HG03457 (cell line): ENCODE measurements at regions not wholly inside any gene's neighbourhood (a gene's known extent, or its start where the extent isn't known, plus 50 kb on each side); places are given as distances from the start of the nearest gene placed in this dataset.

Experiments
- ATAC-seq: cut with Tn5 transposase; IDR thresholded peaks from one replicate; pipeline ENCODE4 v1.9.1; 2021; ENCODE audit warnings: moderate number of reproducible peaks; ENCODE audit not compliant: unreplicated experiment

DNA sequence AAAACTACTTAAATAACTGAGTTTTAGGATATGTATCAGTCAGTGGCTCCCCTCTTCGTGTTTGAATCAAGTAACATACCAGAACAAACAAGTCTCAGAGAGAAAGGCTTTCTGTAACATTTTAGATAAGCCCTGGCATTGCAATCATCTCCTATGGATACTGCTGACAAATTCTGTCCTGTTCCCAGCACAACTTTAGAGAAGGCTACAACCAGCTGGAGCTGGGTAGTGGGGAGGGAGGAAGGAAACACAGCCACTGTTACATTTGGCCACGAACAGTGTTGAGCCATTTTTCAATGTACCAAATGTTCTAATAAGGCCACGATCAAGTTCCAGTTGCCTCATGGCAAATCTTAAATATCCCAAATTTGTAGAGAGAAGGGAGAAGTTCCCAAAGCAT lies 511.8 kb upstream of the WWC1 start:
- no peak for ATAC-seq

DNA sequence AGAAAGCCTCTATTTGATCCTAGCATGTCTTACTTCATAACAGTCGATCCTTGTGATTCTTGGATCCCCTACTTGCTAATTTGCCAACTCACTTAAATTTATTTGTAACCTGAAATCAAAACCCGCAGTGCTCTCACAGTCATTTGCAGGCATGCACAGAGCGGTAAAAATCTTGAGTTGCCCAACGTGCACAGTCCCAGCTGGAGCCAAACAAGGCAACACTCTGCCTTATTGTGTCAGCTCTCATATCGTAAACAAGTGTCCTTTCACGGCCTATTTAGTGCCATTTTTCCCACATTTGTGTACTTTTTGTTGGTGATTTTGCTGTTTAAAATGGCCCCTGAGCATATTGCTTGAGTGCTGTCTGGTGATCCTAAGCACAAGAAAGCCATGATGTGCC lies 511.3 kb upstream of the WWC1 start:
- no peak for ATAC-seq

DNA sequence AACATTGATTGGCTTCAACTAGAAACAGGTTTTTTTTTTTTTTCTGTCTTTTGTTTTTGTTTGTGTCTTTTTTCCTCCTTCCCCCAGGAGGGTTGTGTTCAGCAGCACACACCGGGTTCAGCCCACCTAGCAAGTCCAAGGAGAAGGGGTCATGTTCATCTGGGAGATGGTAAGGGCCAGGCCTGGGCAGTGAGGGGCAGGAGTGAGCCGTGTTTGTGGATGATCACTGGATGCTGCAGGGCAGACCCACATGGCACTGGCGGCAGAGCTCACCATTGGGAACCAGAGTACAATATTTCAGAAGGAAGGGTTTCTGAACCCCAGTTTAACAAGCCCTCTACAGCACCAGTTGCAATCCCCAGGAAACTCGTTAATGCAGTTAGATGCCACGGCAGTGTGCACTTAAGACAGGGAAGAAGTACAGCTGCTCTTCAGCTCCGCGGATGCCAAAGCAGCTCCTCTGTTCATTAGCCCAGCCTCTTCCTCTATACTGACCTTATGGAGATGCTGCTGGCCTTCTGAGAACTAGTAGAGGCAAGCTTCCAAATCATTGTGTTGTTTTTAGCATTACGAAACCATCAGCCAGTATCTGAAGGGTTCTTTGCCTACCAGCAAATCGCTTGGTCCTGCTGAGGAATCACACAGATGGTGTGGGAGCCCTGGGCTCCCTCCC lies 508.2 kb upstream of the WWC1 start:
- no peak for ATAC-seq

DNA sequence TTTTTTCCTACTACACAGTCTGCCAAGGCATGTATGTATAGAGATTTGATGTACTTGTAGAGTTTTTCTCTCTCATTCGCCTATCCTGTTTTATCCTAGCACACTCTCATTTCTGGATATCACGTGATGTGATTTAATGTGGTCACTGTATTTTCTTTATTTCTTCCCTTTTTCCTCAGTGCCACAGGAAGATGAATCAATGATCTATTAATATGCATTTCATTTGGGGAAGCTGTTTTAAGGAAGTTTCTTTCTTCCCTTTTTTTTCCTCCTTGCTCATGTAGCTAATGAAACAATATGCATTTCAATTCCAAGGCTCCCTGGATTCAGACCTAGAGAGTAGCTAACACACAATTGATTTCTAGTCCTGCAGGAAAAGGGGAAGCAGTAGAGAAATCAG lies 506.3 kb upstream of the WWC1 start:
- no peak for ATAC-seq

DNA sequence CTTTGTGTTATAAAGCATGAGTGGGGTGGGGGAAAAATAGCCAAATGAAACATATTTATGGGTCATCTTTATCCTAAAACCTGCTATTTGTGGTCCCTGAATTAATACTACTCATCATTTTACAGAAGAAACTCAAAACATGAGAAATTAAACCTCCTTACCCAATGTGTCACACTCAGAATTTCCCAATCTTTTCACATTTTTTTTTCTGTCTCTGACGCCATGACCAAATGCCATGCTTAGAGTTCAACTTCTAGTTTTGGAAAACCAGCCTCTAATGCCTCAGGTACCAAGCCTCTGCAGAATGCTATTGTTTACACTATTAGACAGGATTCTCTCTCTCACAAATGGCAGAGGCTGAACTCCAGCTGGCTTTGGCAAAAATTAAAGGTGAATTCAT lies 505.5 kb upstream of the WWC1 start:
- ATAC-seq = no peak

DNA sequence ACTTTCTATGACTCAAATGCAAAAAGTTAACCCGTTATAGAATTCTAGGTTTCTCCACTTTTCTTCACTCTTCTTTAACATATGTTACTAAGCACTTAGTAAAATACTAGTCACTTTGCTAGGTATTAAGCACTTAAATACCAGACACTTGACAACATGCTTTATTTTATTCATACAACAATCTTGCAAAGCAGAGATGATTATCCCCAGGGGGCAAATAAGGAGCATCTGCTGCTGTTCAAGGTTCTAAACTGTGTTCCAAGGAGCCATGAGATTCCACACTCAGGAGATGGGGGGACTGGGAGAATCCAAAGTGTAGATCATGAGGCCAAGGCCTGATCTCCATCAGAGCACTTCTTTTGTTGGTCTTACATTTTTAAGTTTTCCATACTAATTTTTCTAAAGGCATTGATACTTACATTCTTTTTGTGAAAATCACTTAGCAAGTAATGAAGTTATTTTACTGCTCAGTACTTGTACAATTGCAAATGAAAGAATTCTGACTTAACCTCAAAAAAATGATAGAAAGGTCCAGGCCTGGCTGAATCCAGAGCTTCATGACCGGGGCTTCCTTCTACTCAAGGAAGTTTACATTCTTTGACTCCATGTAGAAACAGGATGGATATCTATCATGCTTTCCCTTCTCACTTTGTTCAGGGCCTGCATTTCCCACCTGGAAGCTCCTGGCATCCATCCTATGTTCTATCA lies 504.4 kb upstream of the WWC1 start:
- no peak for ATAC-seq

DNA sequence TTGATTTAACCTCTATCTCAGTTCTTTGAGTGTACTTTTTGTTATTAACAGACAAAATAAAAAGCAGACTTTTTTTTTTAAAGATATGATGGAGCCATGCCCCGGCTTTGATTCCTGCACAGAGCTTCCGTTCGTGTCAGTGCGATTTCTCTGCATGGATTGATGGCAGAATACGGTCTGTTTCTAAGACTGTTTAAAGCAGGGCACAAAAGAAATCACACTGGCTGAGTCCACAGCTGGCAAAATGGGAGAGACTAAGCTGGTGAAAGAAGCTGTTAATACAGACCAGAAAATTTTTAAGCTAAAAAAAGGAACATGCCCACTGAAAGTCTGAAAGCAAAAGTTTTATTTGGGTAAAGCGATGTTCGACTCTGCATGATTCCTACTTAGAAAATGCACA lies 501.4 kb upstream of the WWC1 start:
- no peak for ATAC-seq

DNA sequence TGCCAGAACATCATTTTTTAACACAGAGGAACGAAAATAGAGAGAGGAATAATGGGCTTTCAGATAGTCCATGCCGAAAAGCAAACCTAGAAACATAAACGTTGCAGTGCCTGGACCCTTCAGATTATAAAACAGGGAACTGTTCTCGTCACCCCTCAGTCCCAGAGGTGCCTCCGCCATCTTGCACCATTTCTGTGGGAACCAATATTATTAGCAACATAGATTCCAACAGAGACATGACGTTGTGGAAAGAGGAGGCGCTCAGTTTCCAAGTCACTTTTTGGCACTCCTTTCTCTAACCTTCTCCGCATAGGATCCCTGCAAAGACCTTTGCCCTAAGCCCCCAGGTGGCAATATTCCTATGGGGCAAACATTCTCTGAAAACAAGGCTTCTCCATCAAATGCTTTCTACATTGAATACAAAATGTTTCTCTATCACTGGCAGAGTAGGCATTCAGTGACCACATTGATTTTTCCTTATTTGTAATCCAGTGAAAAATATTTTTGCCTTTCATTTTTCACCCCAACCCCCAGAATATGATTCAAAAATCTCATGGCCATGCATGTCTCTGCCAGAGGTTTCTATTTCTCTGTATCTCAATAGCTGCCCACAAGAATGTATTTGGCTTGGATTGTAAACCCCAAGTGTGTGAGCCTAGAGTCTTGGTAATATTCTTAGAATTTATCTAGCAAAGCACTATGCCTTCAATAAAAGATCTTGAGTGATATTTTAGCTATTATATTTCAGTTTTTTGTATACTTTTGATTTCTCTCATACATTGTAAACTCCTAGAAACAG lies 500.8 kb upstream of the WWC1 start:
- ATAC-seq = no peak

DNA sequence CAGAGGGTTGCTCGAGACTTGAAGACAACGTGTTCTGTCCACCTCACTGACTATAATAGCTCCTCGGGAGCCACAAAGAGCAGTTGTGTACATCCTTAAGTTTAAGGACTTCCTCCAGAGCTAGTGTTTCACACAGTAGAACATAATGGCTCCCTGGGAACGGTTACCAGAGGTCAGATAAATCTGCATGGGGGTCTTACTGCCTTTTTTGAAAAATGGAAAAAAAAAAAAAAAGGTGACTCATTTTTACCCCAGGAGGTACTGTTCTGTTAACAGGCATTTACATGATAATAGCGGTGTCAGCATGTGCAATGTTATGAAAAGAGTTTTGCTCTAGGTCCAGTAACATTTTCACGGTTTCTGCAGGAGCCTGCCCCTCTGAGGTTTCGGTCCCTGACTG lies 498.9 kb upstream of the WWC1 start:
- no peak for ATAC-seq

DNA sequence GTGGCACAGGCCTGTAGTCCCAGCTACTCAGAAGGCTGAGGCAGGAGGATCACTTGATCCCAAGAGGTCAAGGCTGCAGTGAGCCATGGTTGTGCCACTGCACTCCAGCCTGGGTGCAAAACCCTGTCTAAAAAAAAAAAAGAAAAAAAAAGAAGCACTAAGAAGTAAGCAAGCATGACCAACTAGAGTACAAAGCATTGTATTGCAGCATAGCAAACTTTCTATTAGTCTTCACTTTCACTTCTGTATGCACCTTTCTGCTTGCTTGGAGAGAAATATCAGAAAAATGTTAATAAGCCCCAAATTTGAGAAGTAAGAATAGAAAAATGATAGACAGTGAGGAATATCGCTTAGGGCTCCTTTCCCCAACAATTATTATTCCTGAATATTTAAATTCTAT lies 497.7 kb upstream of the WWC1 start:
- ATAC-seq = no peak

DNA sequence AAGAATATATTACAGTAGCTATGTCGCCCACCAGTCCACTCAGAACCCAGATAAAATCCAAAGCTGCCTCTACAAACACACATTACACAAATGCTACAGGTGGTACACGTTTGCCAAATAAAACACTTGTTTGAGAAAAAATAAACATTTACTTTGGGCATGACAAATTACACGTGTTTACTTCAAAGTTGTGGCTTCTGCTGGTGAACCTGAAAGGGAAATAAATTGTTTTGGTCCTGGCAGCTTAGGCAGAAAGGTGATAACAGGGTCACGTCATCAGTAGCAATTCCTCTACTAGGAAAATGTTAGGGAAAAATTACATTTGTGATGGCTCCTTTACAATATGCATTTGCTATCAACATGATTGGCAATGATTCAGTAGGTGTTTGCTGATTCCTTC lies 497.3 kb upstream of the WWC1 start:
- no peak for ATAC-seq

DNA sequence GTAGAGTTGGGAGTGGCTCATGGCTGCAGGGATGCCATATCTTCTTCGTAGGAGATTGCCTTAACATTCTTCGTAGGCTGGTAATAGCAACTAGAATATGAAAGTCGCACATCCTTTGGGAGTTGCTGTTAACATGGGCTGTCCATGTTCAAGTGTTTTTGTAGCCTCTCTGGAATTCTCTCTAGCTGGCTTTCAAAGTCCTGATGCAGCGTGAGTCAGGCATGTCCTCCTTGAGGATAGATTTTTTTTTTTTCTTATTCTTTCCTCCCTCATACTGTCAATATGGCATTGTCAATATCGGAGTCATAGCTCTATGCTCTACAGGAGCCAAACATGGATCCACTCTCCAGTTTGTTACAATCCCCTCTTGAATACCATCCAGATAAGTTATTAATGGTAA lies 494.8 kb upstream of the WWC1 start:
- no peak for ATAC-seq

DNA sequence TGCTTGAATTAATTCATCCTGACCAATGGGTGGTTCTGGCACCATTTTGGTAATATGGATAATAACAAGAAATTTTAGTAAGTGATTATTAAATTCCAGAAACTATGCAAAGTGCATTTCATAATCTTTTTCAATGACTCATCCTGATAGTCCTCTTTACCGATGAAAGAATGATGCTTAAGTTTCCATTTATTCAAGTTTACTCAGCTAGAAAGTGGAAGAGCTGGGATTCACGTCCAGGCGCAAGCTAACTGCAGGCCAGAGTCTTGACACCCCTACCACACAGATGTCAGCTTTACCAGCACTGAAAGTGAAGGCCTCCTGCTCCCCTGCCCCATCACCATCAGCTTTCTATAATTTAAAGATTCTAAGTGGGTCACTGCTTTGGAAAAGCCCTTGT lies 493.5 kb upstream of the WWC1 start:
- no peak for ATAC-seq

DNA sequence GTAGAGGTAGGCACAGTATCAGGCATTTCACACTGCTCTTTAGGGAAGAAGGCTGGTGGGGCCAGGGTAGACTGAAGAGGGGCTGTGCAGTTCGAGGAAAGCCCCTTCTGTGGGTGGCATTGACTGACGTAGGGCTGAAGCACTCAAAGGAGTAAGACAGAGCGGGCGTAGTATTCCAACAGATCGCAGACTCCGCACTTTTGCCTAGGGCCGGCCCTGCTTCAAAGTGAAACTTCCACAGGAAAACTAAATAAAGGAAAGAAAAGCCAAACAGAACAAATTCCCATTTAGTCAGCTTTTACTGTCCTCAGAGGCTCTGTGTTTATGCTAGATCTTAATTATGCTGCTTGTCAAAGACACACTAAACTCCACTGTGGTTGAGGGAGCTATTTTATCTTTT lies 493.0 kb upstream of the WWC1 start:
- no peak for ATAC-seq

DNA sequence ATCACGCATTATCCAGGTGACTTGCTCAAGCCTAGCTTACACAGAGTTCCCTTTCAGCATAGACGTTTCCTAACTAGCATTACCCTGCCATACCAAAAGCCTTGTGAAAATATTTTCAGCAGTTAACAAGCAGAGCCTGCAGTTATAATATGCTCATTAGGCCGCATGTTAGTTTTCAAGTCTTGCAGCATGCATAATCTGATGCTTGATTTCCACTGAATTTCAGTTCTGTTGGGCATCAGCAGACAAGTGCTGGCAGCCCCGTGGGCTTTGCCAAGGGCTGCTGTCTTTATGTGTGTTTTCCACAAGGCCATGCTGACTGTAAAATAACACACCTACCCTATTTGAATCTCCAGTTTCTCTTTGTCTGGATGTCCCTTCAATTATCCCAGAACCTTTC lies 491.0 kb upstream of the WWC1 start:
- no peak for ATAC-seq

DNA sequence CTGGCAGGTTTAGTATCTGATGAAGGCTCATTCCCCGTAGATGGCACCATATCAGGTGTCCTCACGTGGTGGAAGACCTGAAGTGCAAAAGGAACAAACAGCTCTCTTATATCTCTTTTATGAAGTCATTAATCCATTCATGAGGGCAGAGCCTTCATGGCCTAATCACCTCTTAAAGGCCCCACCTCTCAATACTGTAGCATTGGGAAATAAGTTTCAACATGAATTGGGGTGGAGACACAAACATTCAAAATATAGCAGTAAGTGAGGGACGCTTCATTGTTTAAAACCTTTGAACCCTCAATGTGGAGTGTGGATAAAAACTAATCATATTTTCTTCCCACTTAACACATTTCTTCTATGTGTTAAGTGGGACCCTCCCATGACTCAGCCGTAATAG lies 489.4 kb upstream of the WWC1 start:
- ATAC-seq = no peak

DNA sequence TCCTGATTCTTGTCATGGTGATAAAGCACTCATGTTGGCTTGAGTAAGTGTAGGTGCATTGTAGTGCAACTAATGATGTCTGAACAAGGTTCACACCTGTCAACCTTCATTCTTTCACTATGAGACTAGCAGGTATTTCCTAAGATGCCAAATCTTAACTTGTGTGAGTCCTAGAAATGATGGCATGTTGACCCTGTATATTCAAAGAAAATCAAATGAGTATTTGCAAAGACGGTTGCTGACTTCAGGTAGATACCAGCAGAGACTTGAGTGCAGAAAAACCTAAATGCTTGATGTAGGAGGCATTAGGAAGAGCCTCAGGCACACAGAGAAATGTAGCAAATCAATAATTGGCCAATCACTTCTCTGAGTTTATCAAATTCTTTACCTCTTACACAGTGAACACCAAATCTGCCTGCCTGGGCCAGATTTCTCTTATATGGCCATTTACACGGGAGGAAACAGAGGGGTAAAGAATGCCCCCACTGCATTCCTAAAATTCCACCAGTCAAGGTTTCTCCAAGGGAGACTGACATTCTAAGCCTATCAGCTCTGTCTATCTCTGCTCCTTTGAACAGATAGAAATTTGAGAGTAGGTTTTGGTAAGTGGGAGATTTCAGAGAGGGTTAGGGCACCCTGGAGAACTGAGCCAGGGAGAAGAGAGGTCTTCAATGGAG lies 488.6 kb upstream of the WWC1 start:
- no peak for ATAC-seq

DNA sequence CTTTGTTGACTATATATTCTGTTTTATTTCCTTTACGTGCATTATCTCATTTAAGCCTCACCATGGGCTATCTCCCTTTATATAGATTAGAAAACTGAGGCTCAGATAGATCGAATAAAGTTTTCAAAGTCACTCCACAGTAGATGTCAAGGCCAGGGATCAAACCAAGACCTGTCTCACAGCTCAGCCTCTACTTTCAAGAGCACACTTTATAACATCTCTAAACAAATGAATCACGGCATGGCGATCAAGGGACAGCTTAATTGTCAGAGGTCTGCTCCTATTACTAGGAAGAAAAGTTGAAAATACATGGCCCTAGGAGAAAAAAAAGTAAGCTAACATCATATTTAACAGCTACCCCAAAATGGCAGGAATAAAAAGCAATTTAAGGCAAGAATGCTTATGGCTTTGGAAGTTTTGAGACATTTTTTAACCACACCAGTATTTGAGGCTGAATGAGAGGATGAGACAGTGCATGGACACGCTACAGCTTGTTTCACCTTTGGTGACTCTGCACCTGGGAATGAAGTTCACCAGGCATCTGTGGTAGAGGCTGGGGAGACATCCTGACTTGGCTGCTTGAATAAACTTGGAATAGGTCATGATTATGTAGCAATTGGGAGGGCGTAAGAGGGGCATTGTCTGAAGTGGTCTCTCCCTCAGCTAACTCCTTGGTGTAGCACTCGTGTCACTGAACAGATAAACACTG lies 486.8 kb upstream of the WWC1 start:
- ATAC-seq = no peak

DNA sequence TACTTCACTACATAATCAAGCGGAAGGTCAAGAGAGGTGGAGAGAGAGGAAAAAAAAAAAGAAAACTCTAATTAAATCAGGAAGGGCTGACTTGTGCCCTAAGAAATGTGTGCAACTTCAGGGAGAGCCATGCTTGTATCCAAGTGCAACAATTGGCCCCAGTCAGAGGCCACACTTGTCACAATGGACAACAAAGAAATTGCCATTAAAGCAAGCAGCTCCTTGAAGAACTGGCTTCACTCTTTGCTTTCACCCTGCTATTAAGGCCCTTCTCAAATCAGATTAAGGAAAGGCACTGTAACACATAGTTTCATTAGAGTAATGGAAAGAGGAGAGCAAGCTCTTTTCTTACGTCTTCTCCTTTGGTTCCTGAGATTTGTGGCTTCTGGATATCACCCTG lies 480.9 kb upstream of the WWC1 start:
- no peak for ATAC-seq

DNA sequence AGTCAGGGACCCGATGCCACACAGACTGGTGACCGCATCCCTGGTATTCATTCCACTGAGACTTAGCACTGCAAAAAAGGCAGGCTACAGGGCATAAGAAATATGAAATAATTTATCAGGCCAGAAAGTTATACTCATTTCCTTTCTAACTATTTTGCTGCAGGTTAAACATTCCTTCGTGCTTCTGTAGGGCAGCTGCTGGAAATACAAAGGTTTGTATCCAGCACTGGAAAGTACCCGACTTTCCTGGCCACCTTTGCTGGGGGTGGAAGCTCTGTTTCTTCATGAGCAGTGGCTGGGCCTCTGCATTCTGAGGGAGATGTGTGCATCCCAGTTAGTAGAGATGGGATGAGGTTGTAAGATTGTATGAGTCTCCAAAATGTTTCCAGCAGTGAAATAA lies 478.6 kb upstream of the WWC1 start:
- no peak for ATAC-seq

DNA sequence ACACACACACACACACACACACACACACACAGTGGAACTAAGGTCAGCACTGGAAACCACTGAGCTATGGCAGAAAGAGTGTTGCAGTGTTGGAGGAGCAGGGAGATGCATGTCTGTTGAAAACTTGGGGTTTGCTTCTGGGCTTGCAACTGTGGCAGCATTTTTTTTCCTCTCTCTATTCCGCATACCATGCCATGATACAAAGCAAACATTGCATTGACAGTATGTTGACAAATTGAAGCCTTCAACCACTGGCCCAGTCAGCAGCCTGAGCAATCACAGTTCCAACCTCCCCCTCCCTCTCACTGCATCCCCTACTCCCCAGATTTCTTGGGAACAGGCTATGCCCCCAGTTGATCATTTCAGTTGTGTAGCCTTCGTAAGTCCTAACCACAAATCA lies 478.1 kb upstream of the WWC1 start:
- ATAC-seq = no peak
